Posterior cingulate gyrus (tissue), 11 donors: ENCODE measurements at regions not wholly inside any gene's neighbourhood (a gene's known extent, or its start where the extent isn't known, plus 50 kb on each side); places are given as distances from the start of the nearest gene placed in this dataset.

Experiments
- DNase-seq, 10 donors: peaks; one replicate each; pipeline versions ENCODE4 v3.0.0 to v3.0.0-alpha.2; 2020 to 2021; ENCODE audit warnings: mixed read lengths in 3 of 10
- intact Hi-C: fragments of 100-400 bp; cut with DNase I; formaldehyde crosslinking; loops from one replicate; pipeline ENCODE4 v1.15.1; 2023

DNA sequence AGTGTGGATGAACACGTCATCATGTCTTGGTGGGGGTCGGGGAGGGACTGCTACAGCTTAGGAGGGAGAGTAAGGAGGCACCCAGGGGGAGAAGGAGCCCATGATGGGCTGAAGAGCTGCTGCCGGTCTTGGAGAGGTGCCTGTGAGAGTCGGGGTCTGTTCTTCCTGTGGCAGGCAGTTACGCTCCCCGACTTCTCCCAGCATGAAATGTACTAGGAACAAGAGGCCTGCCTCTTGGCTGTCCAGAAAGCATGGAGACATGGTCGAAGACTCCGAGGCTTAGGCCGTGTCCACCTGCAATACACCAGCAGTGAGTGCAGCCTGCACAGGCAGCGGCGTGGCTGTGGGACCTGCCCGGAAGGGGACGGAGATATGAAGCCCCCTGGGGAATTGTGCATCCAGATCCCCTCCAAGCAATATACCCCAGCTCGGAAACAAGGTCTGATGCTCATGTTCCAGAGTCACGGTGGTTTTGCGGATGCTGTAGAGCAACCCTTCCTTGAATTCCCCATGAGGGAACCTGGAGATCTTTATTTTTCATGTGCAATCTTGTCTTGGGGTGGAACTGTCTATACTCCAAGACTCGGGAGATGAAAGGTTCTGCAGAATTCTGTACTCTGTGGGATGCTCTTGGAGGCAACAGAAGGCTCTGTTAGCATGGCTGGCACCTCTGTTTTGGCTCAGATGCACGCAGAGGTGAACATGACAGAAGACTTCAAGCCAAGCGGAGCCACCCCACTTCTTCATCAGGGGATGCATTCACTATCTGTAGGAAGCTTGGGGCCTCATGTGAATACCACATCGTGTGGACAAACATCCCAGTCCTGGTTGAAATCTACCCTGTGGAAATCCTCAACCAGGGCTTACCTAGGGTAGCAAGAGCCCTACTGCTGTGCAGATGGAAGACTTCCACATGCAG lies 374.9 kb upstream of the IRX4 start:
- intact Hi-C loops: no loop called here
- peak in 1 of 10 donors; percentile 63 for DNase-seq

DNA sequence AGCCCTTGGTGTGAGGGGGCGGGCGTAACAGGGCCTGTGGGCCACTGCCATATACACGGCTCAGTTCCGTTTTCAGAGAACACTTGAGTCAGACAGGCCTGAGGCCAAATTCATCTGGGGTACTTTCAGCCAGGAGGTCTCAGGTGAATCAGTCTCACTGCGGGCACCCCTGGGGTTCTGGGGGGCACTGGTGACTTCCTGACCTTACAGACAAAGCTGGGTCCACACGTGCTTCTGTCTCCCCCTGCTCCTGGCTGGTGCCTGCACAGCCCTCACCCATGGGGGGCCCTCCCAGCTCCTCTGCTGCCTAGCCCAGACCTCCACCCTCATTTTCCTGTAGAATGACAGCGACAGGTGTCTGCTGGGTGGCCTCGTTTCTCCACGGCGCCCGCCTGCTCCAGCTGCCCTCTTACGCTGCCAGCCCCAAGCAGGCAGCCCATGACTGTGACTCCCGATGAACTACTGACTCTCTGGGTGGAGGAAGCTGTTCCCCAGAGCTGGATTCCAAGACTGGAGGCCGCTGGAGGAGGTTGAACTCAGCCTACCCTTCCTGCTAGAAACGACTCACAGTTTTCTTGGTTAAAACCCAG lies 374.1 kb upstream of the IRX4 start:
- DNase-seq: peak in 1 of 10 donors; percentile 56
- intact Hi-C loops: no loop called here

DNA sequence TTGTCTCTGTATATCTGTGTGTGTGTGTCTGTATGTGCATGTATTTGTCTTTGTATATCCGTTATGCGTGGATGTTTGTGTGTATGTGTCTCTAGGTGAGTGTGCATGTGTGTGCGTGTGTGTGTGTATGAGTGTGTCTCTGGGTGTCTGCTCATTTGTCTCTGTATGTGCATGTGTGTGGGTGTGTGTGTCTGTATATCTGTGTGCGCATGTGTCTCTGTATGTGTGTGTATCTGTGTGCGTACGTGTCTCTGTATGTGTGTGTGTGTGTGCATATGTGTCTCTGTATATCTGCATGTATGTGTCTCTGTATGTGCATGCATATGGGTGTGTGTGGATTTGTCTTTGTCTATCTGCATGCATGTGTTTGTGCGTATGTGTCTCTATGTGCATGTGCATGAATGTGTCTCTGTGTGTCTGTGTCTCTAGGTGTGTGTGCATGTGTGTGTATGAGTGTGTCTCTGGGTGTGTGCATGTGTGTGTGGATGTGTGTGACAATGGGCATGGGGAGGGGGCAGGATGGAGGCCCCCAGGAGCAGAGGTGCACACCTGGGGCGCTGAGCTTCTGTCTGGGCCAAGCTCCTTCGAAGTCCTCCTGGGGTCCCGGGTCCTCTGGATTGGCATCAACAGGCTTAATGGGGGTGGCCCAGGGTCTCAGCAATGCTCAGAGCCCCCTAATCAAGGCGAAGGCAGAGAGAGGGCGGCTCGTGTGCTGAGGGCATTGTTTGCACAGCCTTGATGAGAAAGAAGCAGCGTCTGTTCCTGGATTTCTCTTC lies 373.4 kb upstream of the IRX4 start:
- DNase-seq: peak in 1 of 10 donors; percentile 49
- intact Hi-C loops: no loop called here

DNA sequence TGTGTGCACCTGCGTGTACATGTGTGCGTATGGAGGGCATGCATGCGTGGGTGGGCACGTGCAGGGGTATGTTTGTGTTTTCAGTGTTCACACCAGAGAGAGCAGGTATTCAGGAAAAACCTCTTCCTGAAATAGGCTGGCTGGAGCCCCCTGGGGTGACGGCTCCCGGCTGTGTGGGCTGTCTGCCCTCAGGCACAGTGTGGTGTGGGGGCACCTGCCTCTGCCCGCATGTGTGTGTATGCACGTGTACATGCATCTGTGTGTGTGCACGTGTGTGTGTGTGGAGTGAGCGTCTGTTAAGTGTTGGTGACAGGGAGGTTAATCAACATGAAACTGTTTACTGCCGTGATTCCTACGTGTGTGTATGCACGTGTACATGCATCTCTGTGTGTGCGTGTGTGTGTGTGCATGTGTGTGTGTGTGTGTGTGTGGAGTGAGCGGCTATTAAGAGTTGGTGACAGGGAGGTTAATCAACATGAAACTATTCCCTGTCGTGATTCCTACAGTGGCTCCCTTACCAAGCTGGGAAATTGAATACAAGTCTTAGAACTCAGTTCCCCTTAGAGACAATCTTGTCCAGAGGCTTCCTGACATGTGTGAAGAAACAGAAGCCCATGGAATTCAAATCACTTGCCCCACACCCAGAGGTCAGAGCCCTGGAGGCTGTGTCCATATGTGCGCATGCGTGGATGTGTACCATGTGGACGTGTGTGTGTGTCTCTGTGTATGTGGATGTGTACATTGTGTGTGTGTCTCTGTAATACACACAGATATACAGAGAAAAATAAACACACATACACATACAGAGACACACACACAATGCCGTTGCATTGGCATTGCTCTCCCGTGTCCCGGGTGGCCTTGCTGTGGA lies 372.4 kb upstream of the IRX4 start:
- intact Hi-C loops: no loop called here
- DNase-seq: peak in 1 of 10 donors; percentile 67

DNA sequence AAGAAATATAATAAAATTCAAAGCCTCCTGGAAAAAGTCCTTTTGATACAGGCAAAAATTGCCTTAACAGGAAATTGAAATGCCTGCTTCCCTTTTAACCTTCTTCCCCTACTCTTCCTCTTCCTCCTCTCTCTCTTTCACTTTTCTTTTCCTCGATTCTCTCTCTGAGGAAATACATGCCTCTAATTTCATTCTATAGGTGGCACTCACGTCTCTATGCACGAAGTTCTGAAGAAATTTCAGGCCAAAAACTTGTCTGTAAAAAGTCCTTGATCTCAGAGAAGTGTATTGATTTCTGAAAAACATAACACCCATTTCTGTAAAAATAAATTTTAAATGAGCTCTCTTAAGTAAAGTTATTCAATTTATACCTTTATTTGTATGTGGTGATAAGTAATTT lies 371.7 kb upstream of the IRX4 start:
- DNase-seq: no peak
- intact Hi-C loops: no loop called here

DNA sequence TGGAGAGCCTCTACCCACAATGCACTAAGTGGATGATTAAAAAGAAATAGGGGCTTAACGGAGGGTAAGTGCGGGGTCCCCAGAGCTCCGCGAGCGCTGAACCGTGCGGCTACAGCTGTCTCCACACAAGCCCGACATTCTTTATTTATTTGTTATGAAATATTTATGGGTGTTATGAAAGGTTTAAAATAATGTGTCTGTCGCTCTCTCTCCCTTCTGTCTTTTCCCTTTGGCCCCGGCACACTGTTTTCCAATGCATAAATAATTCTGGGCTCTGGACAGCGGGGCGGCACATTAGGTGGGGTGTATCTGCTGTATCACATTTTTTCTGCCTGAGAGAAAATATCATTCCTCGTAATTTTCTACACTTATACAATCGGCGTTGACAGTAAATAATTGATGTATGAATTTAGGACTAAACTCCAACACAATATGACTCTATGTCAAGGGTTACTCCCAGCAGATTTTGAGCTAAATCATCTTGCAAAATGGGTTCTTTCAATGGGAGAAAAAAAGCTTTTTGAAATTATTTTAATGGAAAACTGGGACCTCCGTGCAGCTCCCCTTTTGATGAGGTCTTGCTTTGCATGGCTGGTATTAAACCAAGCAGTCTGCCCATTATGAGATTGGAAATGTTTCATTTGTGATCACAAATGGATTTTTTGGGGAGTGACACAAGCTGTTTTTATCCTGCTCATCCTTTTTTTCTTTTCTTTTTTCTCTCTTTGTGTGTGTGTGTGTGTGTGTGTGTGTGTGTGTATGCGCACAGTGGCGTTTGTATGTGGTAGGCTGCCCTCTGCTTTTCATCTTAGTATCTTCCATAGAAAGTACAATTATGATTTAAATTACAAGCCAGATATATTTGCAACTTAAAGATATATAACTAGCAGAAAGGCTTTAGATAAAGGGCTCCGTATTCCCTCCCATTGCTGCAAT lies 370.6 kb upstream of the IRX4 start:
- peak in 1 of 10 donors; percentile 43 for DNase-seq
- intact Hi-C loops: no loop called here

DNA sequence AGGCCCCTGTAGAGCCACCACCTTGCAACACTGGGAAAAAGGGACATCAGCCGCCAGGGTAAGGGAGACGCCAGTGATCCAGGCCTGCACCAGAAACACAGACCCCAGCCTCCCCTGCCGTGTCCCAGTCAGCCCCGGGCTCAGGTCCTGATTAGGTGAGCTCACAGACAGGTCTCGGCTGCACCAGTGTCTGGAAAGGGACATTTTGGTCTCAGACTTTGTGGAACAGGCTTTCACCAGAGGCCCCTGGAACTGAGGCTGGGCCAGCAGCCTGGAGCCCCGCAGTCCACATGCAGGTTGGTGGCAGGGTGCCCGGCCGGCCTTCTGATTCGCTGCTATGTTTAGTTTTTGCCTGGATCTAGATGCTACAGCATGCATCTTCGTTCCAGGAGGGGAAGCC lies 369.0 kb upstream of the IRX4 start:
- intact Hi-C loops: no loop called here
- DNase-seq: peak in 3 of 10 donors; percentile 54 to 78 (median 68)

DNA sequence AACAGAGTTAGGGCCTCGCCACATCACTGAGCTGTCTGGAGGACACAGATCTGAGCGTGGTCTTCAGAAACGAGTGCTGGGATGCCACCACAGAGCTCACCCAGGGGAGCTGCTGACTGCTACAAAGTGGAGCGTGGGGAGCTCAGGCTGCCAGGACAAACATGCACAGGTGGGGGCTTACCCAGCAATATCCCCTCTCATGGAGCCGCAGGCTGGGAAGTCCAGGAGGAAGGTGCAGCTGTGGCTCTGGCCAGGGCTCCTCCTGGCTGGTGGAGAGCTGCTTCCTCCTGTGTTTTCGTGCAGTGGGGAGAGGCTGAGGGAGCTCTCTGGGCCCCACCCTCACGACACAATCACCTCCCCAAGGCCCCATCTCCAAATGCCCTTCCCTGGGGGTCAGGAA lies 368.6 kb upstream of the IRX4 start:
- intact Hi-C loops: no loop called here
- peak in 2 of 10 donors; percentile 40 to 78 for DNase-seq

DNA sequence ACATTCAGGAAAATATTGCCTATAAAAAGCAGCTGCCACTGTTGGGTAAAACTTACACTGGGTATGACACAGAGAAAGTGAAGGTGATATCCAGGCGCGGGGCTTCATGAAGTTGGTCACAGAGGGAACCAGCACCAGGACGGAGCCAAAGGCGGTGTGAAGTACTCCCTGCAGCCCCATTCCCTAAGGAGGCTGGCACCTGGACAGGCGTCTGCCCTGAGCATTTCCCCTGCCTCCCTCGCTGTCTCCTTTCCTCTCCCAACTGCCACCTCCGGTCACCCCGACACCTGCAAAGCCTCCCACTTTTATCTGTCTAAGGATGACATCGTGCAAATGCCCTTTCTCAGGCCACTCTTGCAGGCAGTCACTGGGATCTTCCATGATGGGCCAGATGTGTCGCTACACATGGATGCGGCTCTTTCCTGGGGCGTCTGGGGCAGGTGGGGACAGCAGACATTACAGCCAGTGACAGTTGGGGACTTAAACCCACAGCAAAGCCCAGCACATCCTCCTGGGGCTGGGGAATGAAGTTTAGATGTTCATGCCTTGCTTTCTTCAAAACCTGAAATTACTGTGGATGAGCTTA lies 367.7 kb upstream of the IRX4 start:
- DNase-seq: peak in 2 of 10 donors; percentile 72 to 74
- intact Hi-C loops: no loop called here

DNA sequence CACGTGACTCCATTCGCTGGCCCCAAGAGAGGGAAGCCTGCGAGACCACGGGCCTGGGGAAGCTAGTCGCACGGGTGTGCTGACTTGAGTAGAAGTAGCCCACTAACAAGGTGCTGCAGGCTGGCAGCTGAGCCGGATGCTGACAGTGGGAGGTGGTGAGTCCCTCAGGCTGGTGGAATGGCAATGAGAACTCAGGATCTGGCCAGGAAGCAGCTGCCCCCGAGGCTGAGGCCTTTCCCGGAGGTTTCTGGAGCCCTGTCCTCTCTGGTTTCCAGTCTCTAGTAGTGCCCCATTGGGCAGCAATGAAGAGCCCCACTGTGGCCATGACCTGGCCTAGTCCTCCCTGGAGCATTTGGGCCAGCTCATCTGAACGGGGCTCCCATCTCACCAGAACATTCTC lies 366.7 kb upstream of the IRX4 start:
- intact Hi-C loops: no loop called here
- DNase-seq: no peak

DNA sequence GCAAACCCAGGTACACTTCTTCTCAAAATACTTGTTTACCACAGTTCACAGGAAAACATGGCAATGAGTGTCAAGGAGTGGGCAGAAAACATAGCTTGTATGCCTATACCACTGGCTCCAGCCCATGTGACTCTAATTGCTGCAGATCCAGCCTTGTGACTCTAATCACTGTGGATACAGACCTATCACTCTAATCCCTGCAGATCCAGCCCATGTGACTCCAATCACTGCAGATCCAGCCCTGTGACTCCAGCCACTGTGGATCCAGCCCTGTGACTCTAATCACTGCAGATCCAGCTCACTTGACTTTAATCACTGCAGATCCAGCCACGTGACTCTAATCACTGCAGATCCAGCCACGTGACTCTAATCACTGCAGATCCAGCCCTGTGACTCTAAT lies 366.3 kb upstream of the IRX4 start:
- intact Hi-C loops: no loop called here
- DNase-seq: no peak

DNA sequence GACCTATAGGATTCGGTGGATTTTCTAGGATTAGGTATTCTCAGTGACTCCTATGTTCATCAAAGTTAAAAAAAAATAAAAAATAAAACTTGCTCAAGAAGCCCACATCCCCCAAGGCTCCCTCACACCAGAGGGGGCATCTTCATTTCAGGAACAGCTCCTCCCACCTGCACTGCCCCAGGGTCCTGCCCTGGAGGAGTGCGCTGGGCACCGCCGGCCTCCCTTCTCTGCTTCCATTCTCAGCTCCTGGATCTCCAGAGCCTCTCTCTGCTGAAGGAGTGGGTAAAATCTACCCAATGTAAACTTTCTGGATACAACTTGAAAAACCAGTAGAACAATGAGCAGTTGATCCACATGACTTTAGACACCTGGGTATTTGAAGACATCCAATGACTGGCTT lies 359.8 kb upstream of the IRX4 start:
- intact Hi-C loops: no loop called here

DNA sequence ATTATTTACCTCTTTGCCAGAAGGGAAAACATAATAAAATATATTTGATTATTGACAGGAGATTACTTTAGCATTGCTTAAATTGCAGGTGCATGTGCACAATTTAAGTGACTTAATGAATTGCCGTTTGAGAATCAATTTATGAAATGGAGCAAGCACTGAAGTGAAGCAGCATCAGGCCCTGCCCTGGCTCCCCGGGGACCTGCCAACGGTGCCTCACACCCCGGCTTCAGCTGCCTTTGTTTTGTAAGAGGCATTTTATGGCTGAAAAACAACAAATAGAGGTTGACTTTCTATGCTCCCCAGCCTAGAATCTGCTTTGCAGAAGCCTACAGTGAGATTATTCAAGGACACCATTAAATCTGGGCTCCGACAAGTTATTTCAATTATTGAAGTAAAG lies 359.1 kb upstream of the IRX4 start:
- intact Hi-C loops: no loop called here

More for the DNA sequence above, 359.8 kb upstream of the IRX4 start:
- no peak for DNase-seq

DNA sequence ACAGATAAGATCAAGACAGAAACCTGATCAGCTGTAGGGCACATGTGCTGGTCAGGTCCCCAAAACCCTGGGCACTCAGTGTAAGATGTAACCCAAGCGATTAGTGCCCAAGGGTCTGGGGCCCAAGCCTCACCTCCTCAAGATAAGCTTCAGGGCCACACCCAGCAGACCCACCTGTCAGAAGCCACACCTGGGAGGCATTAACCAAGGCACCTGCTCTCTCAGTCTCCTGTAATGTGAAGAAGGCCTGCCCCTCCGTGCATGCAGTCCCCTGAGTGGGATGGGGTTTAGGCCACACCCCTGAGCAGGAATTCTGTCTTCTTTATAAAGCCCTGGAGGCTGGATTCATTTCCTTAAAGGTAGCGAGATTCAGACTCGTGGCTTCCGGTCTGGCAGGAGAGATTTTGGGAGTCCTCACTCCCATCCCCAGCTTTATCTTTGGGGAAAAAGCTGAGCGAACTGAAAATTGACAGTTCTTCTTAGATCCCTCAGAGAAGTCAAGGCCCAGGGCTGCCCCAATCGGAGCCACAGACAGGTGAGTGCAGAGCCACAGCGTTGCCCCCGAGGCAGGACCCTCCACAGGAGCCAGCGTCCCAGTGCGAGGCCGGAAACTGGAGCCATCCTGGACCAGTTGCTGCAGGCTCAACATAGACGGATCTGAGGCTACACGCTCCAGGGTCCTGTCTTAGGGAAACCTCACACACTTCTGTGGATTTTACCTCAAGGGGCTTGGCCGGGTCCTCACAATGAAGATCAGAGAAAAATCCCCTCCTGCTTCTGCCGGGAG lies 357.6 kb upstream of the IRX4 start:
- no peak for DNase-seq
- intact Hi-C loops: no loop called here

More for the DNA sequence above, 359.1 kb upstream of the IRX4 start:
- no peak for DNase-seq

DNA sequence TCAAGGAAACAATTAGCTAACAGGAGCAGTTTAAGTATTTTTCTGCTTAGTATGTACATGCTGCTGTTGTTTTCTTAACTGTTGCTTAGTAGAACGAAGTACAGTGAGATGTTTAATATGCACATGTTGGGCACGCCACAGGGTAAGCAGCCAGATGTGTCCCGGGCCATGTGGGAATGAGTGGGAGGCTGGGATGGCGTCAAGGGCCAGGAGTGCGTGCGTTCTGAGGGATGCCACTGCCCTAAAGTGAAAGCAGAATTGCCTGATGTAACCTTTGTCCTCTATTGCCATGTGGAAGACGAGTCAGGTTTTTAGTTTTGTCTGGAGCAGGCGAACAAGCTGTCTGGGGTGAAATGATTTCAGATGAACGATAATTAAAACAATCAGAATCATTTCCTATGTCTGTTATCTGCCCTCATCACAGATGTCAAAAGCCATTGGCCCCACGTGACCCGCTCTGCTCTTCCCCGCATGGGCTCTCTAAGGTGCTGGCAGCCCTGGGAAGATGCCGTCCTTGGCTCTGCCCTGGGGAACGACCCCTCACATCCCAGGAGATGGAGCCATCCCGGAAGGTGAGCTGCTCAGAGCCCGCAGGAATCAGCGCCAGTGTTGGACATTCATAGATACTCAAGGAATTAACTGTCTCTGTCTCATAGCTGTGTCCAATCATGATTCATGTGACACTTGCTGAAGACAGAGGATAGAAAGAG lies 356.6 kb upstream of the IRX4 start:
- DNase-seq: no peak
- intact Hi-C loops: no loop called here

DNA sequence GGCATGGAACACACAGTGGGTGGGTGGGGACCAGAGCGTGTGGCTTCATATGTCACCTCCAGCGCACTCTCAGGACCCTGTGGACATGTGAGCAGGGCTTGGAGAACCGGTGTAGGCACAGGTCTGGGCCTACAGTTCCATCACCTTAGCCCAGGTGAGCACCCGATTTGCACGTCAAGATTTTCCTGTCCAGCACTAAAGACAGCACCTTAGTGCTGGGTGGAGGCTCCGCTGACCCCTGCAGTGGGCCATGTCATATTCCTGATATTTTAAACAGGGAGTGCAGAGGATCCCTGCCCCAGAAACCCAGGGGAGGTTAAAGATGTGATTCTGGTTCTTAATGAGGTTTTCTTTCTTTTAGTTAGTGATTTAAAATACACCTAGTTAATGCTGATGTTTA lies 356.0 kb upstream of the IRX4 start:
- DNase-seq: no peak
- intact Hi-C loops: no loop called here

DNA sequence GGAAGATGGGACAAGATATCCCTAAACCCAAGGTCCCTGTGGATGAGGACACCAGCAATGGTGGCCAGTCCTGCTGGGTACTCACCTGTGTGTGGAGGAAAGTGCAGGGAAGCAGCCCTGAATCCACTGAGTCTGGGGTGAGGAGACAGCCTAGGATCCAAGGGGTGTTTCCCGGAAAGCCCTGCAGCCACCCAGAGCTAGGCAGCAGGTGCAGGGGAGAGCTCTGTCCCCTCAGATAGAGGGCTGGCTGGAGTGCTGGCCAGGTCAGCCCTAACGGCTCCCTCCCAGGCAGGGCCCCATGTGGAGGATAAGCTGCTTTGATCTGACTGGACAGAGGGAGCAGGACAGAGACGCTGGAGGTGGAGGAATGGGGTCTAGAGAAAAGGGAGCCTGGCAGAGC lies 344.7 kb upstream of the IRX4 start:
- peak in 1 of 10 donors; percentile 59 for DNase-seq
- intact Hi-C loops: no loop called here
